GM18520 (cell line): ENCODE measurements at regions not wholly inside any gene's neighbourhood (a gene's known extent, or its start where the extent isn't known, plus 50 kb on each side); places are given as distances from the start of the nearest gene placed in this dataset.

Experiments
- ATAC-seq: cut with Tn5 transposase; IDR thresholded peaks from one replicate; pipeline ENCODE4 v1.9.1; 2021; ENCODE audit not compliant: unreplicated experiment

- no peak for ATAC-seq
Observed at GRCh38 chr3:70899816-70900215, 587.4 kb upstream of the MDFIC2 start.

GRCh38 chr3:70890020-70890394, 577.6 kb upstream of the MDFIC2 start:
- no peak for ATAC-seq

- no peak for ATAC-seq
Observed at GRCh38 chr3:70889162-70890019, 577.0 kb upstream of the MDFIC2 start.

- ATAC-seq = no peak
Observed at GRCh38 chr3:70885636-70886035, 573.2 kb upstream of the MDFIC2 start.

- ATAC-seq = no peak
Observed at GRCh38 chr3:70882104-70882503, 569.7 kb upstream of the MDFIC2 start.

DNA sequence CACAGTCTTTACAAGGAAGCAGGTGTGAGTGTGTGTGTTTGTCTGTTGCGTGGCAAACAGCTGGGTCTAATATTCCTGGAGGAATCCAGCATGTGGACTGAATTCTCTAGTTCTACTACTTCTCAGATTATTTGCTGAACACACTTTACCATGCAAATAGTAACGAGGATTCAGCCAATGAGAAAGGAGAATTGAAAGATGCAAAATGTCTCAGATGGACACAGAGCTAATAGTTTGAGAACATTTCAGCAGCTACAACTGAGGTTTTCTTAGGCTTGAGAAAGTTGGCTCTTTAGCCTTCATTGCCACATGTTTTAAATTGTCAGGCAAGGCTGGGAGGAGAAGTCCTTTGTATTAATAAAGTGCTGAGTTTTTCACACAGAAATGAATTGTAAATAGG, 568.0 kb upstream of the MDFIC2 start:
- no peak for ATAC-seq

DNA sequence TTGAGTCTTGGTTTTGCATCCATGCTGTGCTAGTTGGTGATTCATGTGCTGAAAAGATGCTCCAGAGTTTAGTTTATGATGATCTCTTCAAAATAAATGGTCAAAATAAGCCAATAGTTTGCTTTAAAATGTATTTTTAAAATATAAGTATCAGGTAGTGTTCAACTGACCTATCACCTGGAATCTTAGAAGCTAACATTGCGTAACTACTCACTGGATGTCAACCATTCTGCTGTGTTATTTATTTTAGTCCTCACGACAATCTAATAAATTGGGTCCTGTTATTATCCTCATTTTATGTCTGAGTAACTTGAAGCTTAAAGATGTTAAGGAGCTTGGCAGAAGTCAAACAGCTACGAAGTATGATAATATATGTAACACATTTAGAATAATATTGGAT, 563.7 kb upstream of the MDFIC2 start:
- ATAC-seq = no peak

GRCh38 chr3:70874196-70874595, 561.8 kb upstream of the MDFIC2 start:
- ATAC-seq = no peak

GRCh38 chr3:70873686-70874085, 561.2 kb upstream of the MDFIC2 start:
- no peak for ATAC-seq

GRCh38 chr3:70871909-70872656, 559.6 kb upstream of the MDFIC2 start:
- no peak for ATAC-seq

DNA sequence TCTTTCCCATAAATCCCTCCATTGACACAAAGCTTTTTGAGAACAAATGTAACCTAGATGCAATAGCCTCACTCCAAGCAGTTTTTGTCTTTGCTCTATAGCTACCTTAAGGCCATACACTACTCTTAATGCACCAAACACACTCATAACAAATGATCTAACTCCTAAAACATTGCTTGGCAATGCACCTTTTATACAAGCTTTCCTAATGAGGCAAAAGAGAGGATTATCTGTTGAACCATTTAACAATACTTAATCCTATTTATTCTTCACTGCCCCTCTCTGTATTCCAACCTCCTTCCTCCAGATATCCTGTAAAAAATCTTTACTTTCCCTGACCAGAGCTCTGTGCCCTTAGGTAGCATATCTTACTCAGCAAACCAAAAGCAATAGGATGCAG, 558.1 kb upstream of the MDFIC2 start:
- ATAC-seq = no peak

DNA sequence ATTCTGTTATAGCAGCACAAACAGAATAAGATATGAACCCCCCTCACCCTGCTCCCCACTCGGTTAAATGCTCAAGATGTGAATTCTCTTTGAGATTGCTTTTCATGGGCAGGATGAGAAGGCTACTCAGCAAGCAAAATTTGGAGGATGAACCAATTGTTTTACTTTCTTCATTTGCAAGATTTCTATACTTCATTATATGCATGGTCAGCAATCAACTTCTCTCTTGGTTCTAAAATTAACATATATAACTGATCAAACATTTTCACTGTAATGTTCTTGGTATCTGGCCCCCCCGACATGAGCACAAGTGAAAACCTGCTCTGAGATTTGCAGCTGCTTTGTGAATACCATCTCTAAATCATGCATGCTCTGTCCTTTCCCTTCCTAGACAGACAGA, 556.1 kb upstream of the MDFIC2 start:
- no peak for ATAC-seq

DNA sequence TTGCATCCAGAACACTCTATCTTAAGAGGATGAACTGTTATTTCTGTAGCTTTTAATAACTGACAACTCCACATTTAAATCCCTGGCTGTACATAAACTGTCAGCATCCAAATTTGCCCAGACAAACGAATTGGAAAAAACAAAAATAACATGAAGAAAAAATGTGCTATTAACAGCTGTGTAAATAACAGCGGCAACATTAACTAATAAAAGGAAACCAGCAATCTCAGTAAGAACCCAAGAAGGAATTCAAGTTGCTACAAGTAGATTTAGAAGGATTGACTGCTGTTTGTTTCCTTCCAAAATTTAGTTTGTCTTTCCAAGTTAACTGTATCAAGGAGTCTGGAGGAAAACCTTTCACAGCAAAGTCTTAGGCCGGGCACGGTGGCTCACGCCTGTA, 550.6 kb upstream of the MDFIC2 start:
- ATAC-seq = no peak

DNA sequence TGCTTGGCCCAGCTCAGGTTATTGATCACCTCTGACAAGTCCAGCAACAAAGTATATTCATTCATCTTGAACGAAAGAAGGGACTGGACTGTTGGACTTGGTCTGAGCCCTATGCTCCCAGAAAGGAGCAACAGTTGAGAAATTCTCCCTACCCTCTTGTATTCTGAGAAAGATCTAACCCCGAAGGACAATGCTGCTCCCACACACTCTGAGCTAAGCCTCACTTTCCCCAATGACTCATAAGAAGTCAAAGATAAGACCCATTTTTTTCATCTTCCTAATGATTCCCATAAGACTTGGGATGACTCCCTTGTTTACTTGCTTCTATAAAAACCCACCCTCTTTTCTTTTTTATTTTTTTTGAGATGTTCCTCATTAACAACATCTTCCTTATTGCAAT, 549.4 kb upstream of the MDFIC2 start:
- no peak for ATAC-seq

GRCh38 chr3:70861234-70861633, 548.8 kb upstream of the MDFIC2 start:
- no peak for ATAC-seq

DNA sequence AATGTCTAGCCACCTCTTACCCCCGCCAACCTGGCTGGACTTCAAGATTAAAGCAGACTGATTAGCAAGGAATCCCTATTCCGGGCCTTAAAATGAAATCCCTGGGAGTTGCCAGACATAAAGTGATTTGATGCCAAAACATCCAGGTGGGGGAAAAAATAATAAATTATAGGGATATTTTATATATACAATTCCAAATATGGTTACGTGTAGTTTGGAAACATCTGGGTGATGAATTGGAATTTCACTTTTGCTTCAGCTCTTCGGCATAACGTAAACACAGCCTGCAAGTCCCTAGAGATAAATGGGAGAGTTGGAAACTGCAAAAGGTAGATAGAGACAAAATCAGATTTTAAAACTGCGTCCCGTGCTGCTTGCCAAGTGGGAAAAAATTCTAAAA, 545.5 kb upstream of the MDFIC2 start:
- no peak for ATAC-seq

GRCh38 chr3:70856414-70857162, 544.1 kb upstream of the MDFIC2 start:
- ATAC-seq = peak; percentile 59

GRCh38 chr3:70855149-70855548, 542.7 kb upstream of the MDFIC2 start:
- no peak for ATAC-seq

DNA sequence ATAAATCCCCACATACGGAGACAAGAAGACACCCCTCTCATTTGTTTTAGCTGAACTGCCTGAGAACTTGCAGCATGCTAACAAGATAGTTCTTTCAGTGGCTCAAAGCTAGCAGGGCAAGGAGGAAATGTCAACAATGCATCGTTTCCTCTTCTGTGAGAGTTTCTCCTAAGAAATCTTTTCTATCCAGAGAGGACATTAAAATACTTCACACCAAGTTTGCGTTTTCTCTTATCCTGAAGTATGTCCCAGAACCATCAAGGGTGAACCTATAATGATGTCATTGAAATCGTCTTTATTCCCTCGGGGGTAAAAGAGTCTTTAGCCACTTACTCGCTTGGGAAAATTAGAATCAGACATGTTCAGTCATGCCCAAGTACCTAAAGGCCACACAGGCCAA, 541.7 kb upstream of the MDFIC2 start:
- no peak for ATAC-seq

DNA sequence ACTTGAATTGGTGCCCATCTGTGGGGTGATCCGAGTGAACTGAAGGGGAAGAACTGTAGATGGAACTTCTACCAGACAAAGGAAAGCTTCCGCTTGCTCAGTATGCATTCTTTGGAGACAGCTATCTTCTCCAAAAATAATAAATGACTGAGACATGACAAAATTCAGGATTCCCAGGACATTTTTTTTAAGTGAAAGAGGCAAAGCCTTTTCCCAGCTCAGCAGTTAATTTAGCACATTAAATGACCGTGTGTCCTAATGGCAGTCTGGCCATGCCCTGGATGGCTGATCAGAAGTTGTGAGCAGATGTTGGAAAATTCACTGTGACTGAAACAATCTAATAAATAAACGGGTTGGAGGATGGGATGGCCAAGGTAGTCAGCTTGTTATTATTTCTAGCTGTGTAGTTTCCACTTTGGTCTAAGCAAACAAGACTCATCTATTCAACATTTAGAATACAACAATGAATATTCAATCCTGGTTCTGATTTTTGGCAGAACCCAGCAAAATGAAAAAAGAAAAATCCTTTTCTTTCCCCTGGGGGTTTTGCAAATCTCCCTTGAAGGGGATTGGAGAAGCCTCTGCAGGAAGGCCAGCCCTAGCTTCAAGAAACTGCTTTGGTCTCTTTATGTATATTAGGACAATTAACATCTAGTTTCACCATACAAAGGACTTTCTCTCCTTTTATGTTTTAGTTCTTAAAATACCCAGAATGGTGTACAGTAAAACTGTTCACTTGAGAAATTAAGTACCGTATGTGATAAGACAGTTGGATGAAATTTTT, 540.9 kb upstream of the MDFIC2 start:
- no peak for ATAC-seq
